ENCODE measurements at regions not wholly inside any gene's neighbourhood (a gene's known extent, or its start where the extent isn't known, plus 50 kb on each side); places are given as distances from the start of the nearest gene placed in this dataset.

DNA sequence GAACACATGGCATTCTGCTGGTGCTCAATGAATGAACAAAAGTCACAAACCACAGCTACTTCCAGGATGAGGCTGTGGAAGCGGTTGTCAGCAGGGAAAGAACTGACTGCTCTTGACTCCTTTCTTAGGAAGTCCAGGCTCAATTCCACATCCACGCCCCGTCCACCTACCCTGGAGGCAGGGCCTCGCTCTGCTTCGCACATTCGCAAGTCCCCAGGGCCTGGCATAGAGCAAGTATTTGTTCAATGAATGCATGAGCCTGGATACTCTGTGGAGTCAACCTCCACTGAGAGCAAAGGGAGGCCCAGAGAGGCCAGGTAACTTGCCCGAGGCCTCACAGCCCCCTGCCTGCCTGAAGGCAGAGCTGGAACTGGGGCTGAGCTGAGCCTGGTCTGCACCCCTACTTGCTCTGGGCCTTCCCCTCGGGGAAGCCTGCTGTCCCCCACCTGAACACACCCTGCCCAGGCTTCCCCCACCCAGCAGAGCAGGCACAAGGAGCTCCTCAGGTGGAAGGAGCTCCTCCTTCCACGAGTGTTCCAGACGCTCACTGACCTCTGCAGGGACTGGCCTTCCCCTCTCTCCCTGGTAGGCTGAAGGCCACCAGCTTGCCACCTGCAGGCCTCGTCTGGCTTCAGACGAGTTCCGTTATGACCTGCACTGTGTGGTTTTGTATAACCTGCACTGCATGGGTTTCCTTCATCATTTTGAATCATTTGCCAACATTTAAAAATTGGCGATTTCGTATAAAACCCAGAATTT lies 119.3 kb upstream of the PTPN1 start:
- H3K4me2 ChIP-seq (ENCODE audit: low read depth, low read length, poor library complexity, severe bottlenecking) = no peak overlapping the region
- H3K9me3 ChIP-seq (ENCODE audit: insufficient read depth, low read length) = no peaks in the 10 kb centered on the region
- no peak overlapping the region for H3K27ac ChIP-seq (ENCODE audit: low read depth, low read length)
- no peak overlapping the region for H3K4me3 ChIP-seq (ENCODE audit: insufficient read depth, low read length, poor library complexity, severe bottlenecking)
- no peaks in the 10 kb centered on the region for H3K79me2 ChIP-seq (ENCODE audit: insufficient read depth, low read length)
- H2AFZ ChIP-seq (ENCODE audit: low read depth, low read length, severe bottlenecking) = no peak overlapping the region
- no peaks in the 10 kb centered on the region for H4K20me1 ChIP-seq (ENCODE audit: low read depth, low read length)
- H3K9me2 ChIP-seq (replicated peaks; ENCODE audit: insufficient read depth, low read length) = no peaks in the 10 kb centered on the region
- no peaks in the 10 kb centered on the region for H3K27me3 ChIP-seq (ENCODE audit: low read length)
- TF ChIP-seq EZH2phosphoT487 (conservative IDR thresholded peaks at IDR 0.05; ENCODE audit: low read length) = no peak
- TF ChIP-seq CTCF (IDR thresholded peaks at IDR 0.05; ENCODE audit: insufficient read depth, low read length, poor library complexity, severe bottlenecking) = no peak
- H3F3A ChIP-seq (ENCODE audit: insufficient read depth) = no peaks in the 10 kb centered on the region
- no peaks in the 10 kb centered on the region for H3K36me3 ChIP-seq (ENCODE audit: low read length)
- no peak overlapping the region for H3K9ac ChIP-seq (ENCODE audit: low read length)

DNA sequence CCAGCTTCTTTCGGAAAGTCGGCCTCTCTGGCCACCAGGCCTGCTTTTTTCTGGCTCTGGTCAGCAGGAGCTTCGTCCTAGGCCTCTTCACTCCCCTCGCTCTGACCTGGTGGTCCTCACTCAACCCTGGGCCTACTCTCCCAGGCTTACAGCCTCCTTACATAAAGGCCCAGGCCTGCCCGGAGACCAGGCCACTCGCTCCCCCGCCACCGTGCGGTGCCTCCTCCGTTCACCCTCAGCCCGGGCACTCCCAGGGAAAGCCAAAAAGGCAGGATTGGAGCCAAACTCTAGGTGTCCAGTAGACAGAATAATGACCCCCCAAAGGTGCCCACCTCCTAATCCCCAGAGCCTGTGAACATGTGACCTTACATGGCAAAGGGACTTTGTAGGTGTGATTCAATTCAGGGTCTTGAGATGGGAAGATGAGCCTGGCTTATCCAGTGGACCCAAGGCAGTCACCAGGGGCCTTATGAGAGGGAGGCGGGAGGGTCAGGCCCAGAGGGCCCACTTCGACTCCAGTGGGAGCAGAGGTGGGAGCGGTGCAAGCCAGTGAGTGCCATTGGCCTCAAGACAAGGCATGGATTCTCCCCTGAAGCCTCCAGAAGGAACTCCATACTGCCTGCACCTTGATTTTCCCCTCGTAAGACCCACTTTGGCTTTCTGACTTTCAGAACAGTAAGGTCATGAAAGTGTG lies 118.6 kb upstream of the PTPN1 start:
- Histone ChIP-seq H3K4me2 (ENCODE audit: low read depth, low read length, poor library complexity, severe bottlenecking) (no peak overlapping the region), H3K9ac (ENCODE audit: low read length) (no peak overlapping the region), H3K27ac (ENCODE audit: low read depth, low read length) (no peak overlapping the region)

GRCh38 chr20:50392138-50392866 lies 117.9 kb upstream of the PTPN1 start:
- Histone ChIP-seq H3K27me3 (ENCODE audit: low read length) (no peaks in the 10 kb centered on the region), H3K4me3 (ENCODE audit: insufficient read depth, low read length, poor library complexity, severe bottlenecking) (no peak overlapping the region), H4K20me1 (ENCODE audit: low read depth, low read length) (no peaks in the 10 kb centered on the region), H3K9me3 (ENCODE audit: insufficient read depth, low read length) (no peaks in the 10 kb centered on the region), H2AFZ (ENCODE audit: low read depth, low read length, severe bottlenecking) (no peak overlapping the region), H3K36me3 (ENCODE audit: low read length) (no peaks in the 10 kb centered on the region), H3K27ac (ENCODE audit: low read depth, low read length) (no peak overlapping the region), H3F3A (ENCODE audit: insufficient read depth) (no peaks in the 10 kb centered on the region), H3K79me2 (ENCODE audit: insufficient read depth, low read length) (no peaks in the 10 kb centered on the region), H3K9me2 (replicated peaks; ENCODE audit: insufficient read depth, low read length) (no peaks in the 10 kb centered on the region), H3K4me2 (ENCODE audit: low read depth, low read length, poor library complexity, severe bottlenecking) (no peak overlapping the region), H3K9ac (ENCODE audit: low read length) (no peak overlapping the region)
- TF ChIP-seq EZH2phosphoT487 (conservative IDR thresholded peaks at IDR 0.05; ENCODE audit: low read length) = no peak
- no peak for TF ChIP-seq CTCF (IDR thresholded peaks at IDR 0.05; ENCODE audit: insufficient read depth, low read length, poor library complexity, severe bottlenecking)

More for the DNA sequence above, 118.6 kb upstream of the PTPN1 start:
- no peaks in the 10 kb centered on the region for H3K27me3 ChIP-seq (ENCODE audit: low read length)
- H3K36me3 ChIP-seq (ENCODE audit: low read length) = no peaks in the 10 kb centered on the region
- H3K79me2 ChIP-seq (ENCODE audit: insufficient read depth, low read length) = no peaks in the 10 kb centered on the region
- H3K4me3 ChIP-seq (ENCODE audit: insufficient read depth, low read length, poor library complexity, severe bottlenecking) = no peak overlapping the region
- H2AFZ ChIP-seq (ENCODE audit: low read depth, low read length, severe bottlenecking) = no peak overlapping the region
- H3K9me3 ChIP-seq (ENCODE audit: insufficient read depth, low read length) = no peaks in the 10 kb centered on the region
- H4K20me1 ChIP-seq (ENCODE audit: low read depth, low read length) = no peaks in the 10 kb centered on the region
- no peaks in the 10 kb centered on the region for H3K9me2 ChIP-seq (replicated peaks; ENCODE audit: insufficient read depth, low read length)
- no peak for TF ChIP-seq EZH2phosphoT487 (conservative IDR thresholded peaks at IDR 0.05; ENCODE audit: low read length)
- TF ChIP-seq CTCF (IDR thresholded peaks at IDR 0.05; ENCODE audit: insufficient read depth, low read length, poor library complexity, severe bottlenecking) = no peak
- no peaks in the 10 kb centered on the region for H3F3A ChIP-seq (ENCODE audit: insufficient read depth)

All from SU-DHL-6 (cell line).